ENCODE measurements at regions not wholly inside any gene's neighbourhood (a gene's known extent, or its start where the extent isn't known, plus 50 kb on each side); places are given as distances from the start of the nearest gene placed in this dataset.

- Histone ChIP-seq H3K9me3 (ENCODE audit: control insufficient read depth in 2 of 2, low read length in 2 of 2) (no peaks in the 10 kb centered on the region), H3K27ac (ENCODE audit: low read depth in 2 of 2, low read length in 2 of 2) (no peak overlapping the region), H3K36me3 (ENCODE audit: control insufficient read depth in 2 of 2, insufficient read depth in 2 of 2, low read length in 2 of 2) (no peaks in the 10 kb centered on the region)
Measured at GRCh38 chr3:103924544-103924943, 1442.2 kb upstream of the ALCAM start.

DNA sequence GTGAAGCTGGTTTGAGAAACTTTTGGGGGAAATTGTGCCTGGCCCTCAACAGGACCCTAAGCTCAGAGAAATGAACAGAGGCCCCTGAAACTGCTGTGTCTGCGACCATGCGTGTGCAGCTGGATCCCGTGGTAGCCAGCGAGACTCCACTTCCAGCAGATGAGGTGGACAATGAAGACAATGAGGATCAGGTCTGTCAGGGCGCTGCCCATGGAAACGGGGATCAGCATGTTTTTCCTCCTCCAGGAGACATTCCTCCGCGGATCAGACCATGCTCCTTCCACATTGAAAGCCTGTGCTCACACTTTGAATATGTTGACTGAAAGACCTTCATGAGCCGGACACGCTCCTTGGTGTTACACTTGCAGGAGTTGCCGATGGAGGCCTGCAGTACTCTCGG lies 1439.8 kb upstream of the ALCAM start:
- Histone ChIP-seq H3K9ac (ENCODE audit: low read depth in 1 of 2, low read length in 2 of 2) (no peak overlapping the region), H3K9me3 (ENCODE audit: control insufficient read depth in 2 of 2, low read length in 2 of 2) (peaks cover 0 to 1% of the 10 kb centered on the region in 2 donors), H3K4me3 (ENCODE audit: low read length in 2 of 2) (no peak overlapping the region), H3K27ac (ENCODE audit: low read depth in 2 of 2, low read length in 2 of 2) (no peak overlapping the region), H3K36me3 (ENCODE audit: control insufficient read depth in 2 of 2, insufficient read depth in 2 of 2, low read length in 2 of 2) (no peaks in the 10 kb centered on the region), H3K27me3 (ENCODE audit: control insufficient read depth in 2 of 2, insufficient read depth in 2 of 2, low read length in 2 of 2) (no peaks in the 10 kb centered on the region), H3K4me1 (ENCODE audit: control insufficient read depth in 2 of 2, insufficient read depth in 2 of 2, low read length in 2 of 2) (no peaks in the 10 kb centered on the region)

More at GRCh38 chr3:103924544-103924943, 1442.2 kb upstream of the ALCAM start:
- H3K27me3 ChIP-seq (ENCODE audit: control insufficient read depth in 2 of 2, insufficient read depth in 2 of 2, low read length in 2 of 2) = no peaks in the 10 kb centered on the region
- no peak overlapping the region for H3K4me3 ChIP-seq (ENCODE audit: low read length in 2 of 2)
- no peak overlapping the region for H3K9ac ChIP-seq (ENCODE audit: low read depth in 1 of 2, low read length in 2 of 2)
- no peaks in the 10 kb centered on the region for H3K4me1 ChIP-seq (ENCODE audit: control insufficient read depth in 2 of 2, insufficient read depth in 2 of 2, low read length in 2 of 2)

DNA sequence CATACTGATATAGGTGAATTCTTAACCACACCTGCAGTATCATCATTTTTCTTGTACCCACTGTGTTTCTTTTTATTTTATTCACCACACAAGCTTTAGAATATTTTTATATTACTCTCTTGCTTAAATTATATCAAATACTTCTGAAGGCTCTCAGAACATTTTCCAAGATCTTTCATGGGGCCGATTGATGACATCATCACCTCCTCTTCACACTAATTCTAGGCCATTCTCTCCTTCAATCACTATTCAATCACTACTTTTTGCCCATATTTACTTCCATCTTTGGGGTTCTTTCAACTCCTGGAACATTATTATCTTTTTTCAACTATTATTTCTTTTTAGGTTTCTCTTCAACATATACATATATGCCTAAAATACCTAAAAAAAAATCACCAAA lies 1438.8 kb upstream of the ALCAM start:
- Histone ChIP-seq H3K4me3 (ENCODE audit: low read length in 2 of 2) (no peak overlapping the region), H3K9me3 (ENCODE audit: control insufficient read depth in 2 of 2, low read length in 2 of 2) (peaks cover 0 to 3% of the 10 kb centered on the region in 2 donors), H3K36me3 (ENCODE audit: control insufficient read depth in 2 of 2, insufficient read depth in 2 of 2, low read length in 2 of 2) (no peaks in the 10 kb centered on the region), H3K9ac (ENCODE audit: low read depth in 1 of 2, low read length in 2 of 2) (no peak overlapping the region), H3K27me3 (ENCODE audit: control insufficient read depth in 2 of 2, insufficient read depth in 2 of 2, low read length in 2 of 2) (no peaks in the 10 kb centered on the region), H3K4me1 (ENCODE audit: control insufficient read depth in 2 of 2, insufficient read depth in 2 of 2, low read length in 2 of 2) (no peaks in the 10 kb centered on the region), H3K27ac (ENCODE audit: low read depth in 2 of 2, low read length in 2 of 2) (no peak overlapping the region)

GRCh38 chr3:103937094-103937493 lies 1429.6 kb upstream of the ALCAM start:
- Histone ChIP-seq H3K4me3 (ENCODE audit: low read length in 2 of 2) (no peak overlapping the region), H3K27me3 (ENCODE audit: control insufficient read depth in 2 of 2, insufficient read depth in 2 of 2, low read length in 2 of 2) (no peaks in the 10 kb centered on the region), H3K36me3 (ENCODE audit: control insufficient read depth in 2 of 2, insufficient read depth in 2 of 2, low read length in 2 of 2) (no peaks in the 10 kb centered on the region), H3K9ac (ENCODE audit: low read depth in 1 of 2, low read length in 2 of 2) (no peak overlapping the region), H3K4me1 (ENCODE audit: control insufficient read depth in 2 of 2, insufficient read depth in 2 of 2, low read length in 2 of 2) (no peaks in the 10 kb centered on the region), H3K27ac (ENCODE audit: low read depth in 2 of 2, low read length in 2 of 2) (no peak overlapping the region), H3K9me3 (ENCODE audit: control insufficient read depth in 2 of 2, low read length in 2 of 2) (no peaks in the 10 kb centered on the region)

DNA sequence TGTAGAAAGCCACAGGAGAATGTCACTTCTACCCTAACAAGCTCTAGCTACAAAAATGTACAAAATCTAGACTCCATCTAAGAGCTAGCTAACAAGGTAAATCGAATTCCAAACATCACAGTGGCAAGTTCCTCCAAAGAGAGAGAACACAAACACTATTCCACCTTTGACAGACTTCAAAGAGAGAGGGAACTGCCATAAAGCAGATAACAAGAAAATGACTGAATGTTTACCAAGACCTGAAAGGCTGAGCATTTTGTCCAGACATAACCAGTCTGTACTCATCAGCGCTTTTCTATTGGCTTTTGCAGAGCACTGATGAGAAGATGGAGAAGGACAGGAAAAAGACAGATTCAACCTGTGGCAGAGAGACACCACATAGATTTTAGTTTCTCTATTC lies 1419.6 kb upstream of the ALCAM start:
- Histone ChIP-seq H3K27me3 (ENCODE audit: control insufficient read depth in 2 of 2, insufficient read depth in 2 of 2, low read length in 2 of 2) (no peaks in the 10 kb centered on the region), H3K36me3 (ENCODE audit: control insufficient read depth in 2 of 2, insufficient read depth in 2 of 2, low read length in 2 of 2) (no peaks in the 10 kb centered on the region), H3K27ac (ENCODE audit: low read depth in 2 of 2, low read length in 2 of 2) (no peak overlapping the region), H3K4me3 (ENCODE audit: low read length in 2 of 2) (no peak overlapping the region), H3K4me1 (ENCODE audit: control insufficient read depth in 2 of 2, insufficient read depth in 2 of 2, low read length in 2 of 2) (no peaks in the 10 kb centered on the region), H3K9me3 (ENCODE audit: control insufficient read depth in 2 of 2, low read length in 2 of 2) (no peaks in the 10 kb centered on the region), H3K9ac (ENCODE audit: low read depth in 1 of 2, low read length in 2 of 2) (no peak overlapping the region)

DNA sequence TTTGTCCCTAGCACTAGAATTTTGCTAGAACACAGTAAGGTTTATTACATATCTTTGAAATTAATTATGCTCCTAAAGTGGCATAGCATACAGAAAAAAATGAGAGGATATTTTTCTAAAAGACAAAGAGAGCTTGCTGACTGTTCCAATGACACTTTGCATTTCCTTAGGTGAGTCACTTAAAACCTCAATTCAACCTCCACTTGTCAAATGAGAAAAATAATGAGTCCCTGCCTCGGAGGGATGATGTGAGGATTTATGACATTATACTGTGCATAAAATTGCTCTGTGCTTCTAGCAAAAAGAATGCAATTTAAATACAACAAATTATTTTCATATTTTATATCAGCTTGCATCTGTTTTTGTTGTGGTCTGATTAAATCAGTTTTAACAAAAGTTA lies 1417.0 kb upstream of the ALCAM start:
- H3K27me3 ChIP-seq (ENCODE audit: control insufficient read depth in 2 of 2, insufficient read depth in 2 of 2, low read length in 2 of 2) = no peaks in the 10 kb centered on the region
- no peak overlapping the region for H3K27ac ChIP-seq (ENCODE audit: low read depth in 2 of 2, low read length in 2 of 2)
- H3K4me1 ChIP-seq (ENCODE audit: control insufficient read depth in 2 of 2, insufficient read depth in 2 of 2, low read length in 2 of 2) = no peaks in the 10 kb centered on the region
- H3K36me3 ChIP-seq (ENCODE audit: control insufficient read depth in 2 of 2, insufficient read depth in 2 of 2, low read length in 2 of 2) = no peaks in the 10 kb centered on the region
- no peak overlapping the region for H3K4me3 ChIP-seq (ENCODE audit: low read length in 2 of 2)
- H3K9ac ChIP-seq (ENCODE audit: low read depth in 1 of 2, low read length in 2 of 2) = no peak overlapping the region
- no peaks in the 10 kb centered on the region for H3K9me3 ChIP-seq (ENCODE audit: control insufficient read depth in 2 of 2, low read length in 2 of 2)

DNA sequence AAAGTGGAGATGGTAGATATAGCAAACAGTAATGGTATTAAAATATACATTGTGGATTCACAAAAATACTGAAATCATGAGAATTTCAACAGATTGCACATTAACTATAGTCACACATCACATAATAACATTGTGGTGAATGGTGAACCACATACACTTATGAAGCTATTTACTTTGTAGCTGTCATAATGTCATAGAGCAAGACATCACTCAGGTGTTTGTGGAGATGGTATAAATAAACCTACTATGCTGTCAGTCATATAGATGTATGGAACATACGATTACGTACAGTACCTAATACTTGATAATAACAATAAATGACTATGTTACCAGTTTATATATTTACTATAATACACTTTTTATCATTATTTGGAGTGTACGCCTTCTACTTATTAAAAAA lies 1416.0 kb upstream of the ALCAM start:
- no peak overlapping the region for H3K4me3 ChIP-seq (ENCODE audit: low read length in 2 of 2)
- no peaks in the 10 kb centered on the region for H3K9me3 ChIP-seq (ENCODE audit: control insufficient read depth in 2 of 2, low read length in 2 of 2)
- no peak overlapping the region for H3K27ac ChIP-seq (ENCODE audit: low read depth in 2 of 2, low read length in 2 of 2)
- H3K4me1 ChIP-seq (ENCODE audit: control insufficient read depth in 2 of 2, insufficient read depth in 2 of 2, low read length in 2 of 2) = no peaks in the 10 kb centered on the region
- H3K27me3 ChIP-seq (ENCODE audit: control insufficient read depth in 2 of 2, insufficient read depth in 2 of 2, low read length in 2 of 2) = no peaks in the 10 kb centered on the region
- no peak overlapping the region for H3K9ac ChIP-seq (ENCODE audit: low read depth in 1 of 2, low read length in 2 of 2)
- H3K36me3 ChIP-seq (ENCODE audit: control insufficient read depth in 2 of 2, insufficient read depth in 2 of 2, low read length in 2 of 2) = no peaks in the 10 kb centered on the region

GRCh38 chr3:103953796-103954195 lies 1412.9 kb upstream of the ALCAM start:
- no peaks in the 10 kb centered on the region for H3K4me1 ChIP-seq (ENCODE audit: control insufficient read depth in 2 of 2, insufficient read depth in 2 of 2, low read length in 2 of 2)
- no peaks in the 10 kb centered on the region for H3K9me3 ChIP-seq (ENCODE audit: control insufficient read depth in 2 of 2, low read length in 2 of 2)
- H3K27me3 ChIP-seq (ENCODE audit: control insufficient read depth in 2 of 2, insufficient read depth in 2 of 2, low read length in 2 of 2) = no peaks in the 10 kb centered on the region
- H3K4me3 ChIP-seq (ENCODE audit: low read length in 2 of 2) = no peak overlapping the region
- H3K27ac ChIP-seq (ENCODE audit: low read depth in 2 of 2, low read length in 2 of 2) = no peak overlapping the region
- no peak overlapping the region for H3K9ac ChIP-seq (ENCODE audit: low read depth in 1 of 2, low read length in 2 of 2)
- no peaks in the 10 kb centered on the region for H3K36me3 ChIP-seq (ENCODE audit: control insufficient read depth in 2 of 2, insufficient read depth in 2 of 2, low read length in 2 of 2)

- Histone ChIP-seq H3K27me3 (ENCODE audit: control insufficient read depth in 2 of 2, insufficient read depth in 2 of 2, low read length in 2 of 2) (no peaks in the 10 kb centered on the region), H3K9me3 (ENCODE audit: control insufficient read depth in 2 of 2, low read length in 2 of 2) (no peaks in the 10 kb centered on the region), H3K9ac (ENCODE audit: low read depth in 1 of 2, low read length in 2 of 2) (no peak overlapping the region), H3K4me1 (ENCODE audit: control insufficient read depth in 2 of 2, insufficient read depth in 2 of 2, low read length in 2 of 2) (no peaks in the 10 kb centered on the region), H3K36me3 (ENCODE audit: control insufficient read depth in 2 of 2, insufficient read depth in 2 of 2, low read length in 2 of 2) (no peaks in the 10 kb centered on the region), H3K27ac (ENCODE audit: low read depth in 2 of 2, low read length in 2 of 2) (no peak overlapping the region), H3K4me3 (ENCODE audit: low read length in 2 of 2) (no peak overlapping the region)
Measured at GRCh38 chr3:103960819-103961218, 1405.9 kb upstream of the ALCAM start.

DNA sequence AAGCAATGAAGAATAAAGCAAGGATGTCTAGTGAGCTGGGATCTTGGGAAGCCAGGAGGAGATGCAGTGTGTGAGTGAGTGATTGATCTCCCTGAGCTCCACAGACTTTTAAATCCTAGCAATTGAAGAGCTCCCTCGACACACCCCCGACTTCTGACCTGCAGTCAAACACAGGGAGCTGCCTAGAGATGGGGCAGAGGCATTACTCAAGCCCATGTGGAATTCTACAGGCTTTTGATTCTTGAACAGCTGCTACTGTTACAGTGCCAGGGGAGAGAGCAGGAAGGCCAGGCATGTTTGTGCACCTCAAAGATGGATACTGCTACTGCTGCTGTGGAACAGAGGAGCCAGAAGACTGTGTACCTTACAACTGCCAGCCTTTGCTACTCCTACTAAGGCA lies 1403.1 kb upstream of the ALCAM start:
- Histone ChIP-seq H3K27me3 (ENCODE audit: control insufficient read depth in 2 of 2, insufficient read depth in 2 of 2, low read length in 2 of 2) (no peaks in the 10 kb centered on the region), H3K4me1 (ENCODE audit: control insufficient read depth in 2 of 2, insufficient read depth in 2 of 2, low read length in 2 of 2) (no peaks in the 10 kb centered on the region), H3K9me3 (ENCODE audit: control insufficient read depth in 2 of 2, low read length in 2 of 2) (no peaks in the 10 kb centered on the region), H3K27ac (ENCODE audit: low read depth in 2 of 2, low read length in 2 of 2) (no peak overlapping the region), H3K4me3 (ENCODE audit: low read length in 2 of 2) (no peak overlapping the region), H3K36me3 (ENCODE audit: control insufficient read depth in 2 of 2, insufficient read depth in 2 of 2, low read length in 2 of 2) (no peaks in the 10 kb centered on the region), H3K9ac (ENCODE audit: low read depth in 1 of 2, low read length in 2 of 2) (no peak overlapping the region)

- no peak overlapping the region for H3K9ac ChIP-seq (ENCODE audit: low read depth in 1 of 2, low read length in 2 of 2)
- no peak overlapping the region for H3K4me3 ChIP-seq (ENCODE audit: low read length in 2 of 2)
- no peaks in the 10 kb centered on the region for H3K4me1 ChIP-seq (ENCODE audit: control insufficient read depth in 2 of 2, insufficient read depth in 2 of 2, low read length in 2 of 2)
- H3K36me3 ChIP-seq (ENCODE audit: control insufficient read depth in 2 of 2, insufficient read depth in 2 of 2, low read length in 2 of 2) = no peaks in the 10 kb centered on the region
- H3K27me3 ChIP-seq (ENCODE audit: control insufficient read depth in 2 of 2, insufficient read depth in 2 of 2, low read length in 2 of 2) = no peaks in the 10 kb centered on the region
- H3K27ac ChIP-seq (ENCODE audit: low read depth in 2 of 2, low read length in 2 of 2) = no peak overlapping the region
- no peaks in the 10 kb centered on the region for H3K9me3 ChIP-seq (ENCODE audit: control insufficient read depth in 2 of 2, low read length in 2 of 2)
Measured at GRCh38 chr3:103965764-103966163, 1400.9 kb upstream of the ALCAM start.
